HG03469 (cell line): ENCODE measurements at regions not wholly inside any gene's neighbourhood (a gene's known extent, or its start where the extent isn't known, plus 50 kb on each side); places are given as distances from the start of the nearest gene placed in this dataset.

Source experiments
- ATAC-seq: cut with Tn5 transposase; IDR thresholded peaks from one replicate; pipeline ENCODE4 v1.9.1; 2021; ENCODE audit warnings: mild to moderate bottlenecking, moderate library complexity, moderate number of reproducible peaks; ENCODE audit not compliant: unreplicated experiment

GRCh38 chr4:143273160-143273917 is 63.3 kb upstream of the GAB1 start:
- ATAC-seq: no peak

DNA sequence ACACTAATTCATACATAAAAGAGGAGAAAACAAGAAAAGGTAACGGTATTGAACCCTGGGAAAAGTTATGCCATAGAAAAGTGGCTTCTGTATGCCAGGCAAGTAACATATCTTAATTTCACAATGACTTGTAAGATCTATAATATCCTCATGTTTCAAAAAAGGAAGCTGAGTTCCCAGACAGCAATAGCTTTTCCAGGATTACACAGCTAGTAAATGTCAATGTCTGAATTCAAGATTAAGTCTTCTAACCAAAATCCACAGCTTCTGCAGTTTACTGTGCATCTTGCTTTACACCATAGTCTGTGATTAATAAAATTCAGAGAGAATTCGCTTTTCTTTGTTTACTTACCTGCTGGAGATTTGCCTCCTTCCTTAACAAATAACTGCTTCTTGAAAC is 55.8 kb upstream of the GAB1 start:
- no peak for ATAC-seq

DNA sequence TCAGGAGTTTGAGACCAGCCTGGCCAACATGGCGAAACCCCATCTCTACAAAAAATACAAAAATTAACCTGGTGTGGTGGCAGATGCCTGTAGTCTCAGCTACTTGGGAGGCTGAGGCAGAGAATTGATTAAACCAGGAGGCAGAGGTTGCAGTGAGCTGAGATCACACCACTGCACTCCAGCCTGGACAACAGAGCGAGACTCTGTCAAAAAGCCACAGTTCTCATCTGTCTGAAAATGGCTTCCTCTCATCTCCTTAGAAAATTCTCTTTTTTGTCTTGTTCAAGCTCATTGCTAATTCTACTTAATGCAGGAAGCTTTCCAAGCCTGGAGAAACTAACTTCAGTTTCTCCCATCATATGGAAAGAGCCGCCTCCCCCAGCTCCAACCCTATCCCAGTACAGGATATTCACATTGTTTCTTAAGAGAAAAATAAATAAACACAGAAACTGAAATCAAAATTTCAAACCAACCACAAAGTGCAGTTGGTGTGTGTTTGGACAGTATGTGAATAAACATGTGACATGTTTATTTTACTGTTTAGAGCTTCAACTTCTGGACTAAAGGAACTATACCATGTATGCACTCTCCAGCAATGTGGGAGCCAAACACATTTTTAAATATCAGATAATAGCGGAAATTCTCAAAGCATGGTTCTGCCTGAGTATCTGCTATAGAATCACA is 55.0 kb upstream of the GAB1 start:
- ATAC-seq: peak; percentile 36

DNA sequence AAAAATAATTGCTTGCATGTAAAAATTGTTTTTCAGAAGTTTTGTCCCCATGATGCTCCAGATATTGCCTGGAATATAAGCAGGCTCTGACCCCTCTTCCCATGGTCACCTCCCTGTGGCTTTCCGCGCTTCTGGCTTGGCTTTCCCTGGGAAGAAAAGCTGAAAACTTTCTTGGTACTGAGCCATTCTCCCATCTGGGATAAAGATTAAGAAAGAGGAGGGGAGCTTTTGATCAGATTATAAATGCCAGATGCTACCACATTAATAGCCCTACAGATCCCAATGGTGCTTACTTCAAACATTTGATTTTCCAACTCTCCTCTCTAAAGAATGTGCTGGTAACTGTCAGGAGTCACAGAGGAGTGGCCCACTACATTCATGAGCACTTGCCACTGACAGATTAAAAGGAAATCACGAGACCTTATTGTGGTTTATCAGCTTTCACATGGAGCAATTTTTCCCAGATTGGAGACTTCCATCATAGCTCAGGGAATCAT is 54.4 kb upstream of the GAB1 start:
- no peak for ATAC-seq

DNA sequence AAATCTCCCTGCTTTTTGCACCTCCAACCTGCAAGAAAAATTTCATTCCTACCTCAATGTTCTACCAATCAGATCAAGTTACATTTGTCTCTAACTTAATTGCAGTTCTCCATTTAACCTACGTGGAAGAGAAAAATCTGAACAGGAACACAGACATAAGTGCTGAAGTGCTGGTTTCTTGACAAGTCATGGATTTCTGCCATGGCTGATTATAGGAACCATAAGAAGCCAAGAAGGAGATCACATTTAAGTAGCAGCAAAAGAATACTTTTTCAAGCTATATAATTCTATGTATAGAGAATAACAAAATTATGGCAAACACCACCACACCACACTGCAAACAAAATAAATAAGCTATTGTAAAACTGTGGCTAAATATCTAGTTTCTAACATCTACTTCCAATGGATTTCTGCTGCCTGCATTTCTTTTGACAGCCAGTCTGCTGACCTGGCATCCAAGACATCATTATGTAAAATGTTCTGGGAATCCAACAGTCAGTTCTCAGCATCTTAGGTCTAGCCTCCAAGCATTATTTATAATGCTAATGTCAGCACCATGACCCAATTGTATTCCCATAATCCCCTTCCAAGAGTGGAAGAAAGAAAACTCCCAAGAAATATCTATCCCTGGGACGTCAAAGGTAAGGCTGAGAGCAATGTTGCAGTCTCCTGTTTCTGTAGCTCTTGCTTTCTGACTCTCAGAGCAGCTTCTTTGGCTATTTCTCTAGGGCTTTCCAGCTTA is 50.8 kb upstream of the GAB1 start:
- ATAC-seq: no peak

- no peak for ATAC-seq
Measured at GRCh38 chr4:143286701-143287571, 49.7 kb upstream of the GAB1 start.
